Head of caudate nucleus (tissue), 42 donors: ENCODE measurements at regions not wholly inside any gene's neighbourhood (a gene's known extent, or its start where the extent isn't known, plus 50 kb on each side); places are given as distances from the start of the nearest gene placed in this dataset.
"Not testable (repeated sequence)": the region's sequence is repeated elsewhere in the genome, so short reads cannot be mapped to it uniquely, and the experiment has no call there.

Experiments
- DNase-seq, 42 donors: peaks; one replicate each; pipeline versions ENCODE4 v3.0.0 to v3.0.0-alpha.2; 2020 to 2021; ENCODE audit warnings: mixed read lengths in 7 of 42
- intact Hi-C: fragments of 100-400 bp; cut with DNase I; formaldehyde crosslinking; loops from one replicate; pipeline ENCODE4 v1.15.0; 2022

DNA sequence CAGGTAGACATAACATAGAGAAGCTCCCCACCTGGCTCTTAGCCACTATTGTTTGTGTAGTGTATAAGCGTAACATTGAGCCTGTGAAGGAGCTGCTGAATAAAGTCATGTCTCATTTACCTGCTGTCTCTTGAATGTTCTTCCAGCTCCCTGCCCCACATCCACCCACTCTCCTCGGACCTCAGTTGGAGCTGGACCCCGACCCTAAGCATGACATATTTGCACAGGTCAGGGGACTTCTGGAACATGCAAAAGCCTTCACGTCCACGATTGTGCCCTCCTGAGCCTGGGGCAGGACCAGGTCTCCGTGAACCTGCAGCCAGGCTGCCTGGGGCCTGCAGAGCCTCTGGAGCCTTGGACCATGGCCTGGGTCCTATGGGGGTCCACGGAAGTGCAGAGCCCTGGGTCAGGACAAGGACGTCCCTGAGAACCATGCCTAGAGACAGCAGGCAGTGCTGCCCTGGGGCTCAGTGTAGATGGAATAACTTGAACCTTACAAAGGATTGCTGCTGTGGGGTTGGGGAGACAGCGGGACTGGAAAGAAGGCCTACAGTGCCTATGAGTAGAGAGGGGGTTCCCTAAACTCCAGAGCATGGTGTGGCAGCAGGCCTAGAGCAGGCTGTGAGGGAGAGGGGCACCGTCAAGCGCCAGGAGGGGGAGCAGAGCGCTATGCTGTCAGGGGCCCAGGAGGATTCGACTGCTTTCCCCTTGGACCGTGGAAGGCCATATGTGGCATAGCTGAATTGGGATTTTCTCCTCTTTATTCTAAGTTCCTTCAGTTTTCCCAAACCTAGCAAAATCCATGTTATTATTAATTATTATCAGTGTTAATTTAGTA lies 99.9 kb upstream of the ZNF236 start:
- DNase-seq = no peak
- intact Hi-C loops = no loop called here

- intact Hi-C loops = no loop called here
- DNase-seq = no peak
Observed at GRCh38 chr18:76721207-76721996, 101.0 kb upstream of the ZNF236 start.

- intact Hi-C loops = no loop called here
- no peak for DNase-seq
Observed at GRCh38 chr18:76720683-76721082, 101.7 kb upstream of the ZNF236 start.

DNA sequence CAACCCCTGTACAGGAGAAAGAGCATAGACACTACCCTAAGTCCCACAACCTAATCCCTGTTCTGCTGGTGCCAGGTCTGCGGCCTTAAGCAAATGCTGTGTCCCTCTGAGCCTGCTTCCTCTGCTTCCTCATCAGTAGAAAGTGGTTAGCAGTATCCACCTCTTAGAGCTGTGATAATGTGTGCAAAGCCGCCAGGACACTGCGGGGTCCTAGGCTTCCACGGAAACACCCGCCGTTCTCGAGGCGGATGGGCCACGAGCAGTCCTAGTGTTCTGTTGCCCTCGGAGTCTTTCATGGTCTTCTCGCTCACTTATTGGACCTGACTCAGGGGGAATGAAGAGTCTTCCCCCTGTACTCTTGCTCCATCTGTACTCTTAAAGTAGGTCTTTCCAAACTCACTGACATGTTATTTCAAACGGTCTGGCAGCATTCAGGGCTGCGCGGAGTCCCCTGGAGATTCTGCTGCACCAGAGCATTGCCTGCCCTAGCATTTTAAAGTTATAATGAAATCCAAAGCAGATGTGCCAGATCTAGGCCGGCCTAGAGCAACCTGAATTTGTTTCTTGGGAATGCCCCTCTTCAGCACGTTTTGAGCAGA lies 107.2 kb upstream of the ZNF236 start:
- intact Hi-C loops = no loop called here
- peak in 1 of 42 donors; percentile 8 for DNase-seq

DNA sequence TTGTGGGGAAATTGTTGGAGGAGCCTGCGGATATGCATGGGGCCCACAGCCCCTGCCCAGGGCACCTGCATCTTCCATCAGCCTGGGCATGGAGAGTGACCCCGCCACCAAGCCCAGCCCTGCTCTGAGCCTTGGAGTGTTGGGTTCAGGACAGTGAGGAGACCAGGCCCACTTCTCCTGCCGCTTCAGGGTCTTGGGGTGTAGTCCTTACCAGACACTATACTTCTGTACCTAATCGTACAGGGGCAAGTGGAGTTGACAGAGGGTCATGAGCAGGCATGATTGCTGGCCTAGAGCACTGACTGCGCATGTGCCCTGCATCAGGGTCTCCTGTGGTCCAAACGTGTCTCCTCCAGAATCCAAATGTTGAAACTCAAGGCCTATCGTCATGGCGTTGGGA lies 108.9 kb upstream of the ZNF236 start:
- peak in 1 of 42 donors; percentile 1 for DNase-seq
- intact Hi-C loops = no loop called here

DNA sequence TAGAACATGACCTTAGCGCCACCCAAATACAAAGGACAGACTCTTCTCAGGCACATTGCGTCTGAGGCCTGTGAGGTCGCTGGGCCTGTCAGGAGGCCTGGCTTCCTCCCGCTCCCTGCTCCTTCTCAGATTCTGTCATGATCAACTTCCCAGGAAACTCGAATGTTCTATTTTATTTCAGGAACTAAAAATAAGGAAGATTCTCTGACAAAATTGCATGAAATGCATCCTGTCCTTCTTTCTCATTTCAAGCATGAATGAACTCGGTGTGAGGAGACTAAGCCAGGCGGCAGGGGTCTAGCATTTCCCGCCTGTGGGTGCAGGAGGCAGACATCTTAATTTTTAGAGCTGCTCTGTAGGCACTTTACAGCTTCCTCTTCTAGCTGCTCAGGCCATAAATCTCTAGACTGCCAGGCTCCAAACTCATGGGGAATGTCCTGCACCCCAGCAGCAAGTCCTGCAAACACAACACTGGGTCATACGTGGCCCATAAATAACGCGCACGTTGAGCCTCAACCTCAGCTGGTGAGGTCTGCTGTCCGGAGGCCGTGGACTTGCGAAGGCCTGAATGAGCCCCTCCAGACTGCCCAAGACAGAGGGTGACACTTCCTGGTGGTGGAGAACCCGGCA lies 109.7 kb upstream of the ZNF236 start:
- peak in 1 of 42 donors; percentile 6 for DNase-seq
- intact Hi-C loops = no loop called here

- peak in 1 of 42 donors; percentile 6 for DNase-seq
- intact Hi-C loops = no loop called here
Observed at GRCh38 chr18:76710646-76711520, 111.5 kb upstream of the ZNF236 start.

DNA sequence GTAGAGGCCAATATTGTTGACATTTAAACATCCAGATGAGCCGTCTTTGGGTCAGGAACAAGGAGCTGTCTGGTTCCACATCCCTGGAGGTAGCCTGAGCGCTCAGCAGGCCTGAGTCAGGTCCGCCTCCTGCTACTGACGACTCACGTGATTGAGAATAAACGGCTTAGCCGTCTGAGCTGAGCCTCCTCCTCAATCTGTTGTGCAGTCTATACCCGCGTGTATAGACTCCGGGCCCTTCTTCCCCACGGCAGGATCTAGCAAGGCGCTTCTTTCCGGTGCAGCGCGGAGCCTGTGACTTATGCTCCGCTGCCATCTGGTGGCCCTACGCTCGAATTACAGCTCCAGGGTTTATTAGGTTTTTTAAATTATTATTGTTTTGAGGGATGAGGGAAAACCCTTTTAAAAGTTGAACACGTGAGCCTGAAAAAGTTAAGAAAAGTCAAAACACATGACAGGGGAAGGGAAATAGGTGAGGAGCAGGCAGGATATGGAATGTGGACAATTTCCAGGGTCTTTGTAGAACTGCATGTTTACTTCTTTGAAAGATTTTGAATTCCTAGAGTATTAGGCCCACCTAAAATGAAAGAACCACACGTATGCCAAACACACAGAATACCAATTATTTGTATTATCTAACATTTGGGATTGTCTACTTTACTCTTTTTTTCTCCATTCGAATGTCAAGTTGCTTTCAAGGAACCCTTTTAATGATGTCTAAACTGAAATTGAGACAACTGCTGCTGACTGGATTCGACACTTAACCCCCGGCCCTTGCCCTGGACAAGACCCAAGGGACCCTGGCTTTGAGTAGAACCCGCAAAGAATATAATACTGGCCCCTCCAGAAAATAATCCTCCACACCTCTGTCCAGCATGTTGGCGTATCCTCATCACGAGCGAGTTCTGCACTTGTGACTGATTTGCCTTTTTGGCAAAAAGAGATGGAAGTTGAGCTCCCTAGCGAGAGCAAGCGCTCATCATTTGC lies 112.4 kb upstream of the ZNF236 start:
- peak; percentile 61 to 87 (median 74) for DNase-seq
- intact Hi-C loops = loop anchor here (5.0 kb wide), 1 partner anchor 313 kb away; no protein-coding TSS in a partner anchor

DNA sequence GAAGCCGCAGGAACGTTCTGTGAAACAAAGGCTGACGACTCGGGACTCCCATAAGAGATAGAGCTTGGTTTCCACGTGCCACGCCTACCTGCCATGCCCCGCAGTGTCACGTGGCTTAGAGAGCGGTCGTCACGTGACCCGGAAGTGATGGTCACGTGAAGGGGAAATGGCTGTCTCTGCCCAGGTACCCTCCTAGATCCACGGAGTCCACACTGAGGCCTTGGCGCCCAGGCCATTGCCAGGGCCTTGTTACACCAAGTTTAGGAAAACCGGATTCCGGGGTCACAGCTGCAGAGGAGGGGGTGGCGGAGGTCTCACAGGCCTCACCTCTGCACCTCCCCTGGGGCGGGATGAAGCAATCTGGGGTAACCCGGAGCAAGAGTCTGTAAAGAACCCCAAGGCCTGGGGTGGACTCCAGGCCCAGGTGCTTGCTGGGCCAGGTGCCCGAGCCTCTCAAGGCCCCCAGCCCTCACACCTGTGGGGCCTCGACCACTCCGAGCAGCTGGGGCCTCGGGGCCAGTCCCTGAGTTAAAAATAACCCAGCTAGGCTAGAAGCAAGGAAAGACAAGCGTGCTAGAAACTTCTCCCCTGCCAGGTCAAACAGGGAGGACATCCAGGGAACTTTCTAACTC lies 113.5 kb upstream of the ZNF236 start:
- intact Hi-C loops = loop anchor here (5.0 kb wide), 1 partner anchor 312 kb away; no protein-coding TSS in a partner anchor

GRCh38 chr18:76708071-76708721 lies 114.2 kb upstream of the ZNF236 start:
- intact Hi-C loops = loop anchor here (5.0 kb wide), 1 partner anchor 311 kb away; no protein-coding TSS in a partner anchor
- DNase-seq = peak in 1 of 42 donors; percentile 13

More for the DNA sequence above, 113.5 kb upstream of the ZNF236 start:
- peak in 1 of 42 donors; percentile 10 for DNase-seq

DNA sequence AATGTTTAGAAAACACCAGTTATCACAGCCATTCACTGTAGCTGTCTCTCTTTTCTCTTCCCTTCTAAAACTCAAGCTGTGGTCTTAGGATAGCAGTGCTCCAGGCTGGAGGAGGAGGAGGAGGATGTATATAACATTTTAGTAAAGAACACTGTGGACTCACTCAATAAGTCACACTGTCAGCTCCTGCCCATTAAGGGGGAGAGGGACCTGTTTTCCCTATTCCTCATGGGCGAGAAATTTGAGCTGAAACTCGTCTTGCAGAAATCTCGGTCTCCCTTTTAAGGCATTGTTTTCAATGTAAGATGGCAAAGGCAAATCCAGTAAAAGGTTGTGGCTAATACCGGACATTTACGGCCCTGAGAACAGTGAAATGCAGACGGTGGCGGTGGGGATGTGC lies 114.8 kb upstream of the ZNF236 start:
- intact Hi-C loops = loop anchor here (5.0 kb wide), 1 partner anchor 310 kb away; no protein-coding TSS in a partner anchor
- DNase-seq = peak in 1 of 42 donors; percentile 1

DNA sequence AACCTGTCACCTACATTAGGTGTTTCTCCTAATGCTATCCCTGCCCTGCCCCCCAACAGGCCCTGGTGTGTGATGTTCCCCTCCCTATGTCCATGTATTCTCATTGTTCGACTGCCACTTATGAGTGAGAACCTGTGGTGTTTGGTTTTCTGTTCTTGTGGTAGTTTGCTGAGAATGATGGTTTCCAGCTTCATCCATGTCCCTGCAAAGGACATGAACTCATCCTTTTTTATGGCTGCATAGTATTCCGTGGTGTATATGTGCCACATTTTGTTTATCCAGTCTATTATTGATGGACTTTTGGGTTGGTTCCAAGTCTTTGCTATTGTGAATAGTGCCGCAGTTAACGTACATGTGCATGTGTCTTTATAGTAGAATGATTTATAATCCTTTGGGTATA lies 117.8 kb upstream of the ZNF236 start:
- intact Hi-C loops = not testable (repeated sequence)

GRCh38 chr18:76699923-76700322 lies 122.4 kb upstream of the ZNF236 start:
- intact Hi-C loops = no loop called here
- no peak for DNase-seq

More for the DNA sequence above, 117.8 kb upstream of the ZNF236 start:
- not testable (repeated sequence) for DNase-seq

GRCh38 chr18:76697441-76697901 lies 124.9 kb upstream of the ZNF236 start:
- intact Hi-C loops = no loop called here
- no peak for DNase-seq

DNA sequence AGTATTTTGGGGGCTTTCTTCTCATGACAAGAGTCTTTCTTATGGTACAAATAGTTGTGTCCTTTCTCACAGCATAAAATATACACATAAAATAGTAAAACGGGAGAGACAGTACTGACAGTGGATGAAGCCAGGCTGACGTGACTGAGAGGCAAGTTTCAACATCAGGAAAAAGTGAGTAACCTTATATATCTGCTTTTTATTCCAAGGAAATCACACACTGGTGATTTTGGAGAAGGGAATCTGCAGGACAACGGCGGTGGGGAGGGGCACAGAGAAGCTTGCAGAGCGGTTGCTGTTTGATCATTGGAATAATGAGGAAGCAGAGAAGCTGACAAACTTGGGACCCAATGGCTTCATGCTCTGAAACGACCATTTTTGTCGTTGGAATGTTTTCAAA lies 130.6 kb upstream of the ZNF236 start:
- DNase-seq = no peak
- intact Hi-C loops = no loop called here
